NOMO-1 treated with dmso at 0.1 percent for 144 hours (cell line): ENCODE measurements at regions not wholly inside any gene's neighbourhood (a gene's known extent, or its start where the extent isn't known, plus 50 kb on each side); places are given as distances from the start of the nearest gene placed in this dataset.
"Not testable (repeated sequence)": the region's sequence is repeated elsewhere in the genome, so short reads cannot be mapped to it uniquely, and the experiment has no call there.

Experiments
- DNase-seq: peaks from one replicate; lab custom pipeline; 2025; ENCODE audit not compliant: unreplicated experiment; lab: John Stamatoyannopoulos, UW

DNA sequence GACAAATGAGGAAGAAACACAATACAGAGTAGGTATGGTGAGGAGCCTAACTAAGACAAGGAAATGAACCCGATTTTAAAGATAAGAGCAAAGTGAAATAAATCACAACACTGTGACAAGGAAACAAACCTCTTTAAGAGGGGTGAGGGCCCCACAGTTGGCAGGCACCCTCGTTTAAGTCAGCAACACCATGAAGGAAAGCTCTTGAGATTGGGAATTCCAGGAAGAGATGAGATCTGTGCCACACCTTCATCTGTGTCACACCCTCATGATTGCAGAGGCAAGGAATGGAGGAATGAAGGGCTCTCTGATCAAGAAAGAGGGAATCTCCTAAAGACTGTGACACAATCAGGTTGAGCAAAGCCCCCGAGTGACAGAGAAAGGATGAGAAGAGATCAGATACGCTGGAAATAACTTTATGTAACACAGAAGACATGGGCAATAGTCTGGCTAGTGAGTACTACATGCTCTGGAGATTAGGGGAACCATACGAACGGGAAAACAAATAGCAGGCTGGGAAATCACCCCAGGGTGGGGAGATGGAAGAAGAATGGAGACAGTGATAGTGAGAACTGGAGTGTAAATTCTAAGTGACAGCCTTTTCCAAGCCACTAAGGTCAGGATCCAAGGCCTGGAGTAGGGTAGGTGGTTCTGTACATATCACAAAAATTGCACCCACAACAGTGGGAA lies 51.7 kb upstream of the TERB2 start:
- not testable (repeated sequence) for DNase-seq
